Endothelial cell of umbilical vein (primary cell): ENCODE measurements at regions not wholly inside any gene's neighbourhood (a gene's known extent, or its start where the extent isn't known, plus 50 kb on each side); places are given as distances from the start of the nearest gene placed in this dataset.

Experiments
- CTCF ChIP-seq, 2 donors: IDR thresholded peaks; 1 replicate in 1 of 2; 2 replicates in 1 of 2; pipeline ENCODE4 v1.5.1; 2011; ENCODE audit warnings: low read length in 2 of 2, mild to moderate bottlenecking in 2 of 2, moderate library complexity in 2 of 2, control low read depth in 1 of 2, inconsistent platforms in 1 of 2, low read depth in 1 of 2; ENCODE audit not compliant: insufficient read depth in 1 of 2; ENCODE audit errors: extremely low read depth in 1 of 2
- GATA2 ChIP-seq: IDR thresholded peaks from 2 replicates; pipeline ENCODE4 v1.7.0; 2011; ENCODE audit warnings: low read depth, mild to moderate bottlenecking, moderate library complexity, mixed read lengths, low read length; ENCODE audit not compliant: insufficient read length, insufficient read depth
- JUN ChIP-seq: IDR thresholded peaks from 2 replicates; pipeline ENCODE4 v1.6.1; 2011; ENCODE audit warnings: borderline replicate concordance, low read depth; ENCODE audit not compliant: insufficient read length, insufficient read depth
- POLR2A ChIP-seq: IDR thresholded peaks from 2 replicates; pipeline ENCODE4 v1.6.1; 2012; ENCODE audit warnings: low read depth, mild to moderate bottlenecking, control low read depth, low read length

- TF ChIP-seq CTCF (IDR thresholded peaks at IDR 0.05; ENCODE audit: extremely low read depth in 1 of 2, insufficient read depth in 1 of 2, low read depth in 1 of 2, low read length in 2 of 2) (no peak), POLR2A (no peak), GATA2 (no peak), JUN (no peak)
These were observed 242.8 kb downstream of the MMUT start for GRCh38 chr6:49220293-49220692.
